Chondrocyte (in vitro differentiated cells): ENCODE measurements at regions not wholly inside any gene's neighbourhood (a gene's known extent, or its start where the extent isn't known, plus 50 kb on each side); places are given as distances from the start of the nearest gene placed in this dataset.

ENCODE experiments used
- DNase-seq: peaks from one replicate; pipeline ENCODE4 v3.0.0; 2021; ENCODE audit warnings: mixed read lengths, low spot score
- H3K27ac Mint-ChIP-seq: one replicate; pipeline ENCODE4 v1.8.0; 2021; ENCODE audit warnings: mild to moderate bottlenecking, moderate library complexity, mixed read lengths; ENCODE audit not compliant: unreplicated experiment
- H3K27me3 Mint-ChIP-seq: 2 replicates; pipeline ENCODE4 v1.8.0; 2021; ENCODE audit warnings: low read depth, mixed read lengths
- H3K36me3 Mint-ChIP-seq: 2 replicates; pipeline ENCODE4 v1.8.0; 2021; ENCODE audit warnings: low read depth, mixed read lengths
- H3K4me1 Mint-ChIP-seq: 2 replicates; pipeline ENCODE4 v1.8.0; 2021; ENCODE audit warnings: low read depth, mild to moderate bottlenecking, mixed read lengths
- H3K4me3 Mint-ChIP-seq: one replicate; pipeline ENCODE4 v1.8.0; 2021; ENCODE audit warnings: mild to moderate bottlenecking, moderate library complexity, mixed read lengths; ENCODE audit not compliant: unreplicated experiment
- H3K9me3 Mint-ChIP-seq: 2 replicates; pipeline ENCODE4 v1.8.0; 2021; ENCODE audit warnings: low read depth, mixed read lengths
- TF ChIP-seq, protein P1 (sequence below): fragments of 200-600 bp; sonication (generic); IDR thresholded peaks from 2 replicates; pipeline ENCODE4 v1.5.0; 2021; ENCODE audit warnings: antibody characterized with exemption, mild to moderate bottlenecking, moderate library complexity

GRCh38 chr16:60744198-60744597, 1292.0 kb downstream of the CDH8 start:
- Mint-ChIP-seq H3K27ac (no peak overlapping the region), H3K36me3 (no peaks in the 10 kb centered on the region), H3K4me1 (no peaks in the 10 kb centered on the region), H3K27me3 (no peaks in the 10 kb centered on the region), H3K4me3 (no peak overlapping the region), H3K9me3 (no peaks in the 10 kb centered on the region)
- DNase-seq = no peak
- TF ChIP-seq, protein P1, sequence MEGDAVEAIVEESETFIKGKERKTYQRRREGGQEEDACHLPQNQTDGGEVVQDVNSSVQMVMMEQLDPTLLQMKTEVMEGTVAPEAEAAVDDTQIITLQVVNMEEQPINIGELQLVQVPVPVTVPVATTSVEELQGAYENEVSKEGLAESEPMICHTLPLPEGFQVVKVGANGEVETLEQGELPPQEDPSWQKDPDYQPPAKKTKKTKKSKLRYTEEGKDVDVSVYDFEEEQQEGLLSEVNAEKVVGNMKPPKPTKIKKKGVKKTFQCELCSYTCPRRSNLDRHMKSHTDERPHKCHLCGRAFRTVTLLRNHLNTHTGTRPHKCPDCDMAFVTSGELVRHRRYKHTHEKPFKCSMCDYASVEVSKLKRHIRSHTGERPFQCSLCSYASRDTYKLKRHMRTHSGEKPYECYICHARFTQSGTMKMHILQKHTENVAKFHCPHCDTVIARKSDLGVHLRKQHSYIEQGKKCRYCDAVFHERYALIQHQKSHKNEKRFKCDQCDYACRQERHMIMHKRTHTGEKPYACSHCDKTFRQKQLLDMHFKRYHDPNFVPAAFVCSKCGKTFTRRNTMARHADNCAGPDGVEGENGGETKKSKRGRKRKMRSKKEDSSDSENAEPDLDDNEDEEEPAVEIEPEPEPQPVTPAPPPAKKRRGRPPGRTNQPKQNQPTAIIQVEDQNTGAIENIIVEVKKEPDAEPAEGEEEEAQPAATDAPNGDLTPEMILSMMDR = no peak

DNA sequence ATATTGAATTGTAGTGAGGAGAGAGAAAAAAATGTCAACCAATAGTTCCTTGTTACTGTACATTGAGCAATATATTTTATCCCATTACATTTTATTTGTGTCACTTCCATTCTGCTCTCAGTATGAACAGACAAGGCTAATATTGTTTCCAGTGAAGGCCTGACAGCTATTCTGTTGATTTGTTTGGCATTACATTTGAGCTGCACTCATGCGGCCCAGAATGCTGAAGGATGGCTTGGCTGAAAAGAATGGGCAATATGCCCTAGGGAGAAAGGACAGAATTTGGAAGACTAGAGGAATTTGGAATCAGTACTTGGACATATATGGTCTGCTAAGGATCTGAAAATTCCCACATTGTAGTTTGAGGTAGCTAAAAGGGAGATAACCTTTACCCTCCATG, 1294.4 kb downstream of the CDH8 start:
- Mint-ChIP-seq H3K36me3 (no peaks in the 10 kb centered on the region), H3K27ac (no peak overlapping the region), H3K9me3 (no peaks in the 10 kb centered on the region), H3K4me3 (no peak overlapping the region), H3K4me1 (no peaks in the 10 kb centered on the region), H3K27me3 (no peaks in the 10 kb centered on the region)
- TF ChIP-seq, protein P1 = no peak
- DNase-seq = no peak

- DNase-seq = no peak
- Mint-ChIP-seq H3K36me3 (no peaks in the 10 kb centered on the region), H3K27me3 (no peaks in the 10 kb centered on the region), H3K27ac (no peak overlapping the region), H3K4me3 (no peak overlapping the region), H3K4me1 (no peaks in the 10 kb centered on the region), H3K9me3 (no peaks in the 10 kb centered on the region)
- TF ChIP-seq, protein P1 = no peak
Observed at GRCh38 chr16:60739737-60740683, 1296.2 kb downstream of the CDH8 start.

DNA sequence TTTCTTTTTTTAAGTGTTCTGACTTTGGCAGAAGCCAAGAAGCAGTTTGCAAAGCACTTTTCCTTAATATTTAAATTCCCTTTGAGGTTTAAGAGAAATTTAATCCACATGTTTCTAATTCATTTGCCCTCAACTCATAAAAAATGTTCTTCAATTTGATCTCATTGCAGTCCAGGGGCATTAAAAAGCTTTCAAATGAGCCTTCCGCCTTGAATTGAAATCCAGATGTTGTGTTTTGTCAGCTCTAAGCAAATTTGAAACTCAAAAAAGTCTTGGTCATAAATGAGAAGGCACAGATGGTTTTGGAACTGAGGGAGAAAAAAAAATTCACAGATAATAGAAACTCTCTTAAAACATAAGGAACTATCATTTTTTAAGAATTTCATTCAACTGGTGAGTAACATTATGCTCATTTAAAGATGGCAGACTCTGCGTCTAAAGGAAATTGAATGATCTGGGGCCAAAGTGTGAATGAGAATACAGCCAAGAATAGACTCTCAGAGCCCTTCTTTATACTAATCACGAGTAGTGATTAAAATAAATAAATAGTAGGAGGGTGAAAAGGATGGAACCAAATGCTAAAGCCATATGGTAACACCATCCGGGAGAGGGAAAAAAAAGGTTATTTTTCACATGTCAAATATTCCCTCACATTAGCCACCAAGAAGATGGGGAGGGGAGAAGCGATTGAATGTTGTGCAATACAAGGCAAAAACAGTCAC, 1304.7 kb downstream of the CDH8 start:
- no peaks in the 10 kb centered on the region for H3K36me3 Mint-ChIP-seq
- H3K27me3 Mint-ChIP-seq = no peaks in the 10 kb centered on the region
- H3K27ac Mint-ChIP-seq = no peak overlapping the region
- TF ChIP-seq, protein P1 = no peak
- no peaks in the 10 kb centered on the region for H3K9me3 Mint-ChIP-seq
- no peak for DNase-seq
- H3K4me1 Mint-ChIP-seq = no peaks in the 10 kb centered on the region
- H3K4me3 Mint-ChIP-seq = no peak overlapping the region

DNA sequence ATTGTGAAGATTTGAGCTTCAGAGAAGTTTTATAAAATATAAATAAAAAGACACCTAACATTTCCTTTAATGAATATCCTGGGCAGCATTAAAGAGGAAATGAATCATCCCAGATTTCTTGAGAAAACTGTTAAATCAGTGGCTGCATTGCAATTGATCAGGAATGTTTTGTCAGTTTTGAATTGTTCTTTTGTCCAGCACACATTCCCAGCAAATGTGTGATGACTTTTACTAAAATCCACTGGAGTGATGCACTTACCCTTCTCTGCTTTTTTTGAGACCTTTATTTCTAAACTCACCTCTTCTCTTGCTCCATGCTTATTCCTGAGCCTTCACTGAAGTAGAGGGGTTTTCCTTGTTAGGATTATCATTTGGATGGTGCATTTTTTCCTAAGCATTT, 1307.2 kb downstream of the CDH8 start:
- H3K27me3 Mint-ChIP-seq = no peaks in the 10 kb centered on the region
- TF ChIP-seq, protein P1 = no peak
- H3K27ac Mint-ChIP-seq = no peak overlapping the region
- H3K36me3 Mint-ChIP-seq = no peaks in the 10 kb centered on the region
- DNase-seq = no peak
- H3K9me3 Mint-ChIP-seq = no peaks in the 10 kb centered on the region
- H3K4me3 Mint-ChIP-seq = no peak overlapping the region
- no peaks in the 10 kb centered on the region for H3K4me1 Mint-ChIP-seq
